ENCODE measurements at regions not wholly inside any gene's neighbourhood (a gene's known extent, or its start where the extent isn't known, plus 50 kb on each side); places are given as distances from the start of the nearest gene placed in this dataset.

DNA sequence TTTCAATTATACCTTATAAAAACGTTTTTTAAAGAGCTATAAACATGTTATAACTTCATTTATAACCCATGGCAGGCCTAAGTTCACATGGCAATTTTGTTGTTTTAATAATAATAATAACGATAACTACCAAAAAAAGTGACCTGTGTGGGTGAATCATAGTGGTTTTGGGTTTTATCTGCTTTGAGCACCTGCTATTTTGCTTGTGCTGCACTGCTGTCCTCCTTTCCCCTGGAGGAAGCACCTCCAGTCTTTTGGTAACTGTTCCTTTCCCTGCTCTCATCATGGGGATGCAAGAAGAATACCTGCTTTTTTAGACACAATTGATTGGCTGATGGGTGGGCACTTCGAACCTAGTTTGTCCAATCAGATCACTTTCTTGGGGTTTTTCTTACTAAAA, 388.0 kb upstream of the TBL1XR1 start:
- DNase-seq: no peak

DNA sequence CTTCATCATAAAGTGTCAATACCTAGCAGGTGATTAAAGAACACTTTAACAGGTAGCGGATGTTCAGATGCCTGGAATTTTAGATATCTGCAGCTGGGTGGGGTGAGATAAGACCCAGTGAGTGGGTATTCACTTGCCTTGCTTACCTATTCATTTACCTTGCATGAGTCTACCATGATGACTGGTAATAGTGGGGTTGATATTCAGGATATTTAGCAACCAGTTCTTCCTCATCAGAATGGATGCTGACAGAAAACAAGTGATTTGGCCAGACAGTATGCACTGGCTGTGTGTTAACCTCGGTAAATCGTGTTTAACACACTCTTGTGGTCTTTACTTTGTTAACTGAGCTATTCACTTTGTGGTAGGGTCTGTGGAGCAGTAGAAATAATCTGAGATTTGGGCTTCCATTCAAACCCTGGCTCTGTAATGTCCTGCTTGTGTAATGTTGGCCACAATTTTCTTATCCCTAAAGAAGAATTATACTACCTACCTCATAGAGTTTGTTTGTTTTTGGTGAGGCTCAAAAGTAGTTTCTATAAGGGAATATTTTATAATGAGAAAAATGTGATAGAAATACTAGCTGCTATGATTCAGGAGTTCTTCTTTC, 391.9 kb upstream of the TBL1XR1 start:
- DNase-seq: no peak

DNA sequence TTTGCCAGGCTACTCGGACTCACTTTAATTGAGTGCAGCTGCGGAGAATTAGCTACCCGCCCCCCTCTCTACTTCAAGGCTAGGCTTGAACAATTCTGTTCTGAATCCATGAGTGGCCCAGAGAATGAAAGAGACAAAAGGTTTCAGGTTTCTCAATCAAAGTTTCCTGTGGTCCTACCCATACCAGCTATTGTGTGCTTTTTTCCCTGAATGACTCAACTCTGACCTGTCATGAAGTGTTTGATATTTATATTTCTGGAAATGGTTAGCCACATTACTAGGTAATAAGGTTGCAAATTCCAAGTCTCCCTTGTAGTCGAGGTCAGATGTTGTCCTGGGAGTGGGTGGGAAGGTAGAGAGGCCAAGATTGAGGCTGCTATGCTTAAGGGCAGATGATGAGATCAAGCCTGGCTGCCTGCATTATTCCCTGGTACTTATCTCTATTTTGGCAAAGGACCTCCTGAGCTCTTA, 392.7 kb upstream of the TBL1XR1 start:
- DNase-seq: no peak

DNA sequence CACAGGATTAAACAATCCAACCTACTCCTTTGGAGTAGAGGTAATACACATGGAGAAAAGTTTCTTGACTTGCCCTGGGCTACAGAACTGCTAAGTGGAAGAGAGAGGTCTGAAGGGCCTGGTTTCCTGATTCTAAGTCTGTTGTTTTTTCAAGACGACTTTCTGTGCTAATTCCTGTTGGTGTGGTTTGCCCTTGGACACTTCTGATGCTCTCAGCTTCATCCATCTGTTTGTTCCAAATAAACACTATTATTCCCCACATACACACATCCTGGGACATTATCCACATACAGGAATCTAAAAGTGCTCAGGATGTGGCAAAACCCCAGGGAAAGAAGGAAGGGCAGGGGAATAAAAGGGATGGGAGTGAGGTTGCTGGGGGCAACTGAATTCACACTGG, 393.5 kb upstream of the TBL1XR1 start:
- DNase-seq: no peak

DNA sequence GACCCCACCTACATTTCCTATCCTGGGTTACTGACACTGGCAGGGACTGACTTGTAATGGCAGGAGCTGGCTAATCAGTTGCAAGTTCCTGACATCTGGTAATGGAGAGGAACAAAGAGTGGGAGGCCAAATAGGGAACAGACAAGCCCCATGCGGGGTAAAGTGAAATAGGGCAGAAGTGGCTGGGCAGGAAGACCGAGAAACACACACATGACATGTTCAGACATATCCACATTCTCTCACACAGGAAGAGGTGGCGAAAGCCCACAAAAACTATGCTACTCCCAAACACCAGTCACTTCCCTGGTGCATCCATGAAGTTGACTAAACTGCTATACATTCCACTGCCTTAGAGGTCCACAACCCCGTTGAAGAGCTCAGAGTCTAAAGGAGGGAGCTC, 394.1 kb upstream of the TBL1XR1 start:
- no peak for DNase-seq

DNA sequence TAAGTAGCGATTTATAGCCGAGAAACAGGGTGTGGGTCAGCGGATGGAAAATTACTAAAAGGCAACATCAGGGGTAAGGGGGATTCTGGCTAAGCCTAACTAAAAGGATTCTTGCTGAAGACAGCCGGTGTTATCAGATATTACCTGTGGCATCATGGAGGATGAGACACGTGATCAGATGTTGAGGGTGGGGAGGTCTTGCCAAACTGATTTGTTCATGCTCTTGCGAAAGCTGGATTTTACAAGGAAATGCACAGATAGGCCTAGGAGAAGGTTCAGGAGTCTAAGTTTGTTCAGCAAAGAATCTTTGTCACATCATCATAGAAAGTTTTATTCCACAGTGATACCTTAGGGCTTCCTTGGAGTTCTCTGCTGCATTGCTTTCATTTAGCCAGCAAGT, 396.8 kb upstream of the TBL1XR1 start:
- no peak for DNase-seq

DNA sequence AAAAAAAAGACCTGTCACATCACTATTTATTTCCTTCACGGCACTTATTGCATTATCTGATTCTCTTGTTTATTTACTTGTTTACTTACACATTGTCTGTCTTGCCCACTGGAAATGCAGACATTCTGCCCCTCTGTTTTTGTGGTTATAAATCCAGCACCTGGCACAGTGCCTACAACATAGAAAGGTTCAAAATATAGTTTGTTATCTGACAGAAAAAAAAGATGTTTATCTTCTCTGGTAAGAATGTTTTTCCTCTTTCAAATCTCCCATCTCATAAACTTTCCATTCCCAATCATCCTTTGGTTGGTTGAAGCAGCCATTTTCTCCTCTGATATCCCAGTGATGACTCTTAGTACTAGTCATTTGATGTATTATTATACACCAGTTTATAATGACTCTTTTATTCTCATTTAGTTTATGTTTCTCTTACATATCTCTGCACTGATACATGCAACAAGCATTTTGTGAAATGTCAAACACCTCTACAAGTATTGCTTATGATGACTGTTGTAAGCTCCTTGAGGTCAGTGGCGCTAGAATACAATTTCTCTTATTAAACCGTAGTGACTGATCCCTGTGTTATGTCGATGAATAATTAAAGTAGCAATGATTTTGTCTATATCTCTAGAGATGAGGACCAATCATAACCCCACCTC, 398.4 kb upstream of the TBL1XR1 start:
- DNase-seq: no peak

DNA sequence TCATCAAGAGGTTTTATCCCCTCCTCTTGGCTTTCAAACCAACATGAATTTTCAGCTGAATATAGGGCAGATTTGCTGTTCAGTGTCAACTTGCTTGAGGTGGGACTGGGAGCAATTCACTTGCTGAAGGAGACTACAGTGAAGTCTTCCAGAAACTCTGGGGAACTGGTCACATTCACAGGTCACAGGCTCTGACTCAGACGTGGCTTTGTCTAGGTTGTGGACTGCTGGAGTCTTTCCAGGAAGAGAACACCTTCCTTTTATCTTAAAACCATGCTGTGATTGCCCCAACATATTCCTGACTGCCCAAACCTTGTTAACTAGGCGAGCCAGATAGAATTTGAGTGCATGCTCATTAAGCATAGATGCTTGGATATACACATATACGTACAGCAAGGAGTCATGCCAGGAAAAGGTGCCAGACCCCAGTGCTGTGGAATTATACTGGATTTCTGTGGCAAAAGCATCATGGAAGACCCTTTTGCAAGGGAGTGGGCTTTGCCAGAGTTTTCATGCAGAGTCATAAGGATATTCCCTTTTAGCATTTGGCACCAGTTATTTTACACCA, 399.1 kb upstream of the TBL1XR1 start:
- no peak for DNase-seq

DNA sequence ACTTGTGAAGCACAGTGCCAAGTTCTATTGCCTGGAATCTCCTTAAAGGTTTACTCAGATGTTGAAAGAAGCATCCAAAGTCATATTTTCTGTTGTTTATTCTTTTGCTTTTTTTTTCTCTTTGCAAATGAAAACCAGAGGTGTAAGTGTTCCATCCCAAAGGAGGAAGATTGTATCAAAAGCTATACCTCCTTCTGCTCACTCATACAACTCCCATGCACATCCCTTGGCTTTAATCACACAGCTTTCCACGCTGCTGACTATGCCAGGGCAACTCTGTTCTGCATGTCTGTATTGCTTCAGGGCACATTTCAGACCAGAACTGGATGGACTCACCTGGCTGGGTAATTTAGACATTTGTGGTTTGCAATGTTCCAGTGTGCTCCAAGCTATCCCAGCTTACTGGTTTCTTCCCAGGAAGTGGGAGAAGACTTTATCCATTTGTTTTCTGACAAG, 399.6 kb upstream of the TBL1XR1 start:
- DNase-seq: no peak

DNA sequence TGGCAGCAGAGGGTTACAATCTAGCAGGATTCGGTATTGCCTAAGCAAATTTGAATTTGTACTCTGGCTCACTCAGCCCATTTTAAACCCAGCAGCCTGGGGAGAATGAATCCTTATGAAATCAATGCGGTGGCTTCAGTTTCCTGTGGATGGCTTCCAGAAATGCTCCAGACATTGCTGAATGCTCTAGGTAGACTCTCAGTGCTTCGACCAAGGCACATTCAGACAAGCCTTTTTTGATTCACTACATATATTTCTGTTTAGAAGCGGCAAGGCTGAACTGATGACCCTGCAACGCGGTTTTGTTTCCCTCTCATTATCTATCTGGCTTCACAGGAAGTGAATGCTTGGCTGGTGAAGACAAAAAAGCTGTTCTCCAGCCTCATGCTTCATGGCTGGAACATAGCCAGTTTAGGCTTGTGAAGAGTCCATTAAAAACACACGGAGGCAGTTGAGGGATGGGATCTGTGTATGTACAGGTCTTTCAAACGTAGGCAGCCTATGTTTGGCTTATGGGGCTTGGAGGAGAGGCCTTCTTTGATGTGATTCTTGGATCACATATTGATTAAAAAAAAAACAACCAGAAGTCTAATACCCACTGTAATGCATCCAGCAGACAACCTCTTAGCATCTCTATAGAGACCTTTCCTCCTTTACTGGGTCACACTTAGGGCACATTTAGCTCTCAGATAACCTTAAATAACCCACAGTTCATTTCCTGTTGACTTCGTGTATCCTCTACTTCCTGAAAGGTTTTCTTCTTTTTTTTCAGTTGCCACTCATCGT, 400.2 kb upstream of the TBL1XR1 start:
- DNase-seq: no peak

DNA sequence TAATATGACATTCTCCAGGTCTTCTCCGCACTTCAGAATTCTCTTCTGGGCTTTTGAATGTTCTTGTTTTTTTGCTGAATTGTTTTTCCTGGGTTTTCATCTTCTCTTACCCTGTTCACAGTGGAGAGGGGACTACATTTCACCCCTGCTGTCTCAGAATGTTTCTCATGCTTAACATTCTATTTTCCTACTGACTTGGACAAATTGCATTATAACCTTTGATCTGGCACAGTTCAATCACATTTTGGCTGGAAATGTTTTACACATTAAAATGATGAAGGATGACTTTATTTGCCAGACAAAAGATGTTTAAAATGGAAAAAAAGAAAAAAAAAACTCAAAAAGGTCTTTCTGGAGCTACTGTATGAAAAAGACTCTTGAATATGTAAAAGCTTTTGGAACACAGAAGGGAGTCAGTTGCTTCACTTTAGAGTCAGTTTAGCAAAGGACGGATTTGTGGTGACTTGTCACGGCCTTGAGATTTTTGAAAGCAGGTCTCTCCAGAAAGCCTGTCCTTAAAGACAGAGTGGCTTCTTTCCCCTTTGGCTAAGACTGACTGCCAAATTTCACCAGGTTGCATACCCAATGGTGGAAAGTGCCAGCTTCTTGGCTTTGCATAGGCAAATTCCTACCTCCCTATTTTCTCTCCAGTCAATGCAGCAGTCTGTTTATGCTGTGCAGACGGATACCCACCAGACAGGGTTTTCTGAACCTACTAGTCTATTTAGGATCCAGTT, 401.0 kb upstream of the TBL1XR1 start:
- no peak for DNase-seq

DNA sequence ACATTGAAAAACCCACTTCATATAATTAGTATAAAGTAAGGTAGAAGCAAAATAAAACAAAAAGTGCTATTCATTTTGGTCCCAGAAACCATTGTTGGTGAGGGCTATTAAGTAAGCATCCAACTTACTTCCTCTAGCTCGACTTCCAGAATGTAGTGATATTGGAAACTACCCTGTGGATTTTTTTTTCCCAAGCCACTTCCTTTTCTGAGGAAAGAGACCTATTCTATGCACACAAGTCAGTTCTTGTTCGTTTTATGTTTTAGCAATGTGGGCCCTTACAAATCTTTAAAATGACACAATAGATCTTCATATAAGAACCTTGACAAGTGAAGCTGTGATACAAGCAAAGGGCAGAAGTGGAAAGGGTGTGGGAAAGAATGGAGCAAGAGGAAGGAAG, 402.0 kb upstream of the TBL1XR1 start:
- DNase-seq: no peak

DNA sequence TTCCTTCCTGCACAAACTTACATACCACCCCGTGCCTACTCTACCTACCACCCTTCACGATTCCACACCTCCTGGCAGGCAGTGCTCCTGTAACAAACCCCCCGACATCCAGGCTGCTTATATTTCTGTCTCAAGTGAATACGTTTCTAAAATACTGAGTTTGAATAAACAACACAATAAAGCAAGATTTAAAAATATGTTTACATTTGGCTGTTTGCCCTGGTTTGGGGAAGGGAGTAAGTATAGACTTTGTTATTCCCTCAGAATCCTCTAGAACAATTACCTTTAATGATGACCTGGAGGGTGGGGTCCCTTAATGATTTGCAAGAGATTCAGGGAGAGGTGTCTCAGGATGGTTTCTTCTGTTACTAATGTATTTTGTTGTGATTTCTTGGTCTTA, 402.6 kb upstream of the TBL1XR1 start:
- DNase-seq: no peak

DNA sequence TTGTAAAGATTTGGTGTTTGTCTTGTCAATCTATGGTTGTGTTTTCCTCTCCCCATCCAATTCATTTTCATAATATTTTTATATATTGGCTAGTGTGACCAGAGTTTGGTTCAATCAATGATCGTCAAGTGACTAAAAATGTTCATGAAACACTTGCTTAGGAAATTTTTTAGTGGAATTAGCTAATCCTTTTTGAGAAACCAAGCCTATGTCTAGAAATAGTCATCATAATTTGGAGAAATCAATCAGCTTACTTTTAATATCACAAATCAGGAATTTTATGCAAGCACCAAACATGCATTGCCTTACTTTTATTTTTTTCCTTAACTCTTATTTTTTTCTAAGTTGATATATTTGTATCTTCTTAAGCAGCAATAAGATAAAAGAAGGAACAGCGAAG, 403.1 kb upstream of the TBL1XR1 start:
- DNase-seq: no peak

DNA sequence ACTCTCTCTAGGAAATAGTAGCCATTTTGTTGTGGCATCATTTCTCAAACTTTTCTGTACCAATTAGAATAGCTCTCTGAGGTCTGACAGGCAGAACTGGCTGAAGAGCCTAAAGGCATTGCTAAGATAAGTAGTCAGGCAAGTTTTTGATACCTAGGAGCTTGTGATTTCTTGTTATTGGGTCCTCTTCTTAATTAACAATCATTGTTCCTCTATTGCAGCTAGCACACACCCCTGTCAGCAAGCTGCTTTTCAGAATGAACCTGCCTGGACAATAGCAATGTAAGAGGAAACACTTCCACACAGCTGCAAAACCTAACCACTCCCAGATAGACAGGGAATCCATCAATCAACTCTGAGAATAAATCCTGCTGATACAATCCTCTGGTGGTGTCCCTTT, 403.9 kb upstream of the TBL1XR1 start:
- no peak for DNase-seq

DNA sequence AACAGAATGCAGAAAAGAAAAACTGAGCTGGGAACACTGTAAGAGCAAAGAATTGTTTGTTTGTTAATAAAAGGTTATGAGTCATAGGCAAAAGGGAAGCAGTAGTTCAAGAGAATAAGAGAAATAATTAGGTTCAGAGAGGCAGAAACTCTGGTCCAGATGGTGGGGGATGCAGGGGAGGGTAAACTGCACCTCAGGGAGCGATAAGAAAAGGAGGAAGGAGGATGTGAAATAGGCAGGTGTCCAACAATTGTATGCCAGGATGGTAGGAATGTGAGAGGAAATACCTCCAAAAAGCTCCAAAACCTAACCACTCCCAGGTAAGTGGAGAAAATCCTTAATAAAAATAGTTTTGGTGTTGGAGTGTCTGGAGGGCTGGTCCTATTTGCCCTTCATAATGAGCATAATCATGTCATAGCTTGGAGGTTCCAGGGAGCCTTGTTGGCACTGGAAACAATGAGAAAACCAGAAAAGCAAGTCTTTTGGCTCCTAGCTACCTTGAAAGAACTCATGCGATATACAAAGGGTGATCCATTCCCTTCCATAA, 405.4 kb upstream of the TBL1XR1 start:
- no peak for DNase-seq

DNA sequence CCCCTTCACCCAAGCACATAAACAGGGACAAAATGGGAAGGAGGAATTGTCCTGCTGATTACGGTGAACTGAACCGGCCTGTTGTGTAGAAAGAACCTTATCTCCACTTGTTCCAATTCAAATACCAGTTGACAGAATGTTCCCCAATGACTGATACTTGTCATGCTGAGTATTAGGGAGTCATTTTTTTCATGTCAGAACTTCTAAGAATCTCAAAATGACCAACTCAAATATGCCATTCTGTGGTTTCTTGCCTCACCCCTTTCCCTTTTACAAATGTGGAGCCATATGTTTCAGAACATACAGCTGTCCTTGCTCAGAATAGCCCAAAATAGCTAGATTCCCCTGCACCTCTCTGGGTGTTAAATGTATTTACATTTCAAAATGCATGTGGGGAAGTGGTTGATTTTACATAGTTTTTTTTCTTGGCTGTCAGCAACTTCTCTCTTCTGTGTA, 405.9 kb upstream of the TBL1XR1 start:
- no peak for DNase-seq

DNA sequence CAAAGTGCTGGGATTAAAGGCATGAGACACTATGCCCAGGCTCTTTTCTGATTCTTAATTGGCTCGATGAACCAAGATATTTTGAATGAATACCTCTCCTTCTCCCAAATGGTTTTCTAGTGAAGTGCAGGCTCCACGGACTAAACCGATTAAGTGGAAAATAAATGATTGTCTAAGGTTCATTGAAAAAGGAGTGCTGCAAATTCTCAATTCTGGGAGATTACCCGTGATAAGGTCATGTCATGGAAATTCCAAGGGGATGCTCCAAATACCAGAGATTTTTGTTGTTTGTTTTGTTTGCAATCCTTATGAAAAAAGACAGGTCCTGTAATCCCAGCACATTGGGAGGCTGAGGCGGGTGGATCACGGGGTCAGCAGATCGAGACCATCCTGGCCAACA, 406.9 kb upstream of the TBL1XR1 start:
- no peak for DNase-seq

DNA sequence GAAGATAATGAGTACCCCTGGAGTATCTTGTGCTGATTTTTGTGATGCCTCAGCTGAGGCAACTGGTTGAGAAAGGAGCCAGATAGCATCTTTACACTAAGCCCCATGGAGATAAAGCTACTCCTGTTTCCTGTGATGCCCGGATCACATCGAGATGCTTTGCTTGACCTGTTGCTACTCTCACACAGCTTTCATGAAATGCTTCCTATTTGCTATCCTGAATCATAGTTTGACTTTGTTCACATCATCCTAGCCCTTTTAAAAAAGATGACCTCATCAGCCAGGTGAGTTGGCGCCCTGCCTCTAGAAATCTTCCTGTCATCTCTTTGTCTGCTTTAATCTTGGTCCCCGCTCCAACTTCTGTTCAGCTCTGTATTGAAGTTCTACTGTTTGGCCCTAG, 409.6 kb upstream of the TBL1XR1 start:
- DNase-seq: no peak

DNA sequence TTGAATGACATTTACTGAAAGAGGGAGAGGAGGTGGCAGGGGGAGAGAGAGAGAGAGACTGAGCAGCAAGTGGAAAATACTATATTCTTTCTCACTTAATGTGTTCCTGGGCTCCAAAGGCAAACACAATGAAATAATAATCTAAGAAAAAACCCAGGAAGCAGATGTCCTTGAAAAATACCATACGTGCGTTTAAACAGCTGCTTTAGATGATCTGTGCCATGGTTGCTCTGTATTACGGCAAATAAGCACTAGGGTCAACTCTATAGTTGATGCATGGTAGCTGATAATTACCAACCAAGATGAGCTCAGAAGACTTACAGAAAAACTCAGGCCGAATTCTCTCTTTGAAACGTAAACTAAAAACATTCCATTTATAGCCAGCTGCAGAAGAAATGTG, 410.3 kb upstream of the TBL1XR1 start:
- DNase-seq: no peak

DNA sequence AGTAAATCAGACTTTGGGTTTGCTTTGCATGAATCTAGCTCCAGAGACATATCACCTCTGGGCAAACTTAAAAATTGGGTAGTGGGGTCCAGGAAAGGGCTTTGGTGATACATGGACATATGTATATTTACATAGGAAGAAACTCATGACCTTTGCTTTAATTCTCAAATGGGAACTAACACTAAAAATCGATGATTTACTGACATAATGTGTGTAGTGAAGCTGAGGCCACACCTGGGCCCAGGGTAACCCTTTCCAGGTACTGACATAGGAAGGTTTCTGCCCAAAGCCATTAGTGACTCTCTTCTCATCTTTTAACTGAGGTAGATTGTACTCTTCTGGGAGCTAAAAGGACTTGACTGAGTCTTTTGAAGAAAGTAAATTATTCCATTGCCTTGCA, 411.2 kb upstream of the TBL1XR1 start:
- no peak for DNase-seq

DNA sequence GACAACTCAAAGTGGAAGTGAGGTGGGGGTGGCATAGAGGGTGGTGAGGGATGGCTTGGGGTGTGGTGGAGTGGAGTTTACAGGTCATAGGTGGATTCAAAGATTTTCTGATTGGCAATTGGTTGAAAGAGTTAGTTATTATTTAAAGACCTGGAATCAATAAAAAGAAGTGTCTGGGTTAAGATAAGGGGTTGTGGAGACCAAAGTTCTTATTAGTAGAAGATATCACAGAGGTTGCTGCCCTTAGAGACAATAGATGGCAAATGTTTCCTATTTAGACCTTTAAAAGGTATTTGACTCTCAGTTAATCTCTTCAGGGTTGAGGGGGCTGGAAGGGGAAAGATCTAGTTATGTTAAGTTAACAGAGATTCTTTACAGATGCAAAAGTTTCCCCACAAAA, 412.3 kb upstream of the TBL1XR1 start:
- no peak for DNase-seq

DNA sequence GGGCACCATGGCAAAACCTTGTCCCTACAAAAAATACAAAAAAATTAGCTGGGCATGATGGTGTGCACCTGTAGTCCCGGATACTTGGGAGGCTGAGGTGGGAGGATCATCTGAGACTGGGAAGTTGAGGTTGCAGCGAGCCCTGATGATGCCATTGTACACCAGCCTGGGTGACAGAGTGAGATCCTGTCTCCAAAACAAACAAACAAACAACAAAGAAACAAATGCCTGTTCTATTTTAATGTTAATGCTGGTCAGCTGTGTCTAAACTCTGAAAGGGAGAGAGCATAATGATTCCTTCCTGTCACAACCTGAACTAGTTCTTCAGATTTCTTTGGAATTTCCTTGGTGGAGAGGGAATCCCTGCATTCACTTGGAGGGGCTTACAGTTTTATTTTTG, 413.0 kb upstream of the TBL1XR1 start:
- no peak for DNase-seq
